ENCODE measurements at regions not wholly inside any gene's neighbourhood (a gene's known extent, or its start where the extent isn't known, plus 50 kb on each side); places are given as distances from the start of the nearest gene placed in this dataset.

DNA sequence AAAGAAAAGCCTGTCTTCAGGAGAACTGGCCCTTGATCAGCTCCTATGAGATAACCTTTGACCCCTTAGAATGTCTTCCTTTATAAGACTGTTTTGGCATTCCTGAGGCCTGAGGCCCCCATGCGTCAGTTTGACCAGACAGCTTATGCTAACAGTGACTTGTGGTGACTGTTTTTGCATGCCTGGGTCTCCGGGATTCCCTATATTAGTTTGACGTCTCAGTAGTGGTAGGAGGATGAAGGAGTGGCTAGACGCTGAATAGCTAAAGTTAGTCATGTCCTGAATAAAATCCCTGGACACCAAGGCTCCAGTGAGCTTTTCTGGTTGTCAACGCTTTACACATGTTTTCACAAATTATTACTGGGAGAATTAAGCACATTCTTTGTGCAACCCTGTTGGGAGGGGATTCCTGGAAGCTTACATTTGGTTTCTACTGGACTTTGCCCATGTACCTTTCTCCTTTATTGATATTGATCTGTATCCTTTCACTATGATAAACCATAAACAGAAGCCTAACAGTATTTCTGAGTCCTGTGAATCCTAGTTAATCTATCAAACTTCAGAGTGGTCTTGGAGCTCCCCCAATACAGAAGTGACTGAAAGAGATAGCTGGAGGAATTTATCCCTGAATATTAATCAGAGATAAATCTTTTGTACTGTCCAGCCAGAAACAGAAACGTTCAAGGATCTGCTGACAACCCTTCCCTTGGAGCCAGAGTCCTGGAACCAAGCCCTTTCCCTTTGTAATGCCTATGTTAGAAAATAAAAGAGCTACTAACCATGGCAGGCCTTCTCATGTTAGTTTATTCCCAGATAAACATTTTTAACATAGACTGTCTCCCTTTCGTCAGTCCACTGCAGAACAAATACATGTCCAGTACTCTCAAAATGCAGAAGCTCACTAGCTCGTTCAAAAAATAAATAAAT lies 479.2 kb downstream of the RPS29 start:
- no peaks in the 10 kb centered on the region for H3K9me2 ChIP-seq (replicated peaks; ENCODE audit: control insufficient read depth, low read length)
- no peaks in the 10 kb centered on the region for H3K4me1 ChIP-seq (ENCODE audit: control insufficient read depth, low read length)
- H3K9me3 ChIP-seq (ENCODE audit: control insufficient read depth, insufficient read depth, low read length), result no peaks in the 10 kb centered on the region
- no peaks in the 10 kb centered on the region for H3F3A ChIP-seq (ENCODE audit: control insufficient read depth, insufficient read depth)
- no peaks in the 10 kb centered on the region for H4K20me1 ChIP-seq (ENCODE audit: control insufficient read depth, insufficient read depth, low read depth, low read length)
- H3K36me3 ChIP-seq (ENCODE audit: control insufficient read depth, low read length), result no peaks in the 10 kb centered on the region
- H3K27ac ChIP-seq (ENCODE audit: low read depth, low read length), result no peak overlapping the region
- no peak overlapping the region for H3K4me2 ChIP-seq (ENCODE audit: low read length)
- no peak overlapping the region for H3K4me3 ChIP-seq (ENCODE audit: low read length)
- no peaks in the 10 kb centered on the region for H3K79me2 ChIP-seq (ENCODE audit: control insufficient read depth, low read length)
- no peak for TF ChIP-seq EZH2phosphoT487 (IDR thresholded peaks at IDR 0.05; ENCODE audit: borderline replicate concordance, low read length)
- TF ChIP-seq, protein P1, sequence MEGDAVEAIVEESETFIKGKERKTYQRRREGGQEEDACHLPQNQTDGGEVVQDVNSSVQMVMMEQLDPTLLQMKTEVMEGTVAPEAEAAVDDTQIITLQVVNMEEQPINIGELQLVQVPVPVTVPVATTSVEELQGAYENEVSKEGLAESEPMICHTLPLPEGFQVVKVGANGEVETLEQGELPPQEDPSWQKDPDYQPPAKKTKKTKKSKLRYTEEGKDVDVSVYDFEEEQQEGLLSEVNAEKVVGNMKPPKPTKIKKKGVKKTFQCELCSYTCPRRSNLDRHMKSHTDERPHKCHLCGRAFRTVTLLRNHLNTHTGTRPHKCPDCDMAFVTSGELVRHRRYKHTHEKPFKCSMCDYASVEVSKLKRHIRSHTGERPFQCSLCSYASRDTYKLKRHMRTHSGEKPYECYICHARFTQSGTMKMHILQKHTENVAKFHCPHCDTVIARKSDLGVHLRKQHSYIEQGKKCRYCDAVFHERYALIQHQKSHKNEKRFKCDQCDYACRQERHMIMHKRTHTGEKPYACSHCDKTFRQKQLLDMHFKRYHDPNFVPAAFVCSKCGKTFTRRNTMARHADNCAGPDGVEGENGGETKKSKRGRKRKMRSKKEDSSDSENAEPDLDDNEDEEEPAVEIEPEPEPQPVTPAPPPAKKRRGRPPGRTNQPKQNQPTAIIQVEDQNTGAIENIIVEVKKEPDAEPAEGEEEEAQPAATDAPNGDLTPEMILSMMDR (IDR thresholded peaks at IDR 0.05; ENCODE audit: low read depth, low read length, poor library complexity, severe bottlenecking), result no peak
- H3K27me3 ChIP-seq (ENCODE audit: control insufficient read depth, low read length), result no peaks in the 10 kb centered on the region

DNA sequence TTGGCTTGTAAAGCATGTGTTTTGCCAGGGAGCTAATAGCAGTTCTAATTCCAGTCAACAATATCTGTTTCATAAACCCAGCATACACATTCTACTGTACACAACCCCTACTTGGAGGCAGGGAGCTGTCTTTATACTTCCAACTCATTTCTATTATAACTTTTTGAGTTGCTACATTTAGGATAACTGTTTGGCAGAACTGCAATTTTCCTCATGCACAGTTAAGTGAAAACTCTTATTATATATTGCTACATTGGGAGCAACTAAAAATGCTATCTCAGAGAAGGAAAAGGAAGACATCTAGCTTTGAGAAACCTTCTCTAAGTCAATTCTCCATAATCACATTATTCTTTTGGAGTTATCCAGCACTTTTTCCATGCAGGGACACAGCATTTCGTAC lies 480.2 kb downstream of the RPS29 start:
- TF ChIP-seq, protein P1 (IDR thresholded peaks at IDR 0.05; ENCODE audit: low read depth, low read length, poor library complexity, severe bottlenecking), result no peak
- TF ChIP-seq EZH2phosphoT487 (IDR thresholded peaks at IDR 0.05; ENCODE audit: borderline replicate concordance, low read length), result no peak
- no peaks in the 10 kb centered on the region for H3K9me3 ChIP-seq (ENCODE audit: control insufficient read depth, insufficient read depth, low read length)
- no peaks in the 10 kb centered on the region for H3K9me2 ChIP-seq (replicated peaks; ENCODE audit: control insufficient read depth, low read length)
- no peaks in the 10 kb centered on the region for H4K20me1 ChIP-seq (ENCODE audit: control insufficient read depth, insufficient read depth, low read depth, low read length)
- no peaks in the 10 kb centered on the region for H3F3A ChIP-seq (ENCODE audit: control insufficient read depth, insufficient read depth)
- H3K4me3 ChIP-seq (ENCODE audit: low read length), result no peak overlapping the region
- no peaks in the 10 kb centered on the region for H3K4me1 ChIP-seq (ENCODE audit: control insufficient read depth, low read length)
- no peaks in the 10 kb centered on the region for H3K27me3 ChIP-seq (ENCODE audit: control insufficient read depth, low read length)
- no peaks in the 10 kb centered on the region for H3K36me3 ChIP-seq (ENCODE audit: control insufficient read depth, low read length)
- H3K79me2 ChIP-seq (ENCODE audit: control insufficient read depth, low read length), result no peaks in the 10 kb centered on the region
- H3K4me2 ChIP-seq (ENCODE audit: low read length), result no peak overlapping the region
- no peak overlapping the region for H3K27ac ChIP-seq (ENCODE audit: low read depth, low read length)

DNA sequence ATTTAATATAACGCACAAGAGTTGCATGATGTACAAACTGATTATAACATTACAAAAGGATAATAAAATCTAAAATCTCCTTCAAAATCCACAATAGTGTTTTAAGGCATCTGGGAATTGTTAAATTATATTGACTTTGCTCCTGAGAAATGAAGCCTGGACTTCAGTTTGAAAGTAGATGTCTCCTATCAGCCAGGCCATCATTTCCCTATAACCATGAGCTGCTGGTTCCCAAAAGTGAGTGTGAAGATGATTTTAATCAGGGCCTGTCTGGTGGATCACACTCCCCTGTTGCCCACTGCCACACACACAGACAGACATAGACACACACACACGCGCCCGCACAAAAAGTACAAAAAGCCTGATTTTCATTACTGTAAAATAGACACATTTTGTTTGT lies 480.7 kb downstream of the RPS29 start:
- H3K4me3 ChIP-seq (ENCODE audit: low read length), result no peak overlapping the region
- H3K9me2 ChIP-seq (replicated peaks; ENCODE audit: control insufficient read depth, low read length), result no peaks in the 10 kb centered on the region
- H3K27me3 ChIP-seq (ENCODE audit: control insufficient read depth, low read length), result no peaks in the 10 kb centered on the region
- H4K20me1 ChIP-seq (ENCODE audit: control insufficient read depth, insufficient read depth, low read depth, low read length), result no peaks in the 10 kb centered on the region
- H3K36me3 ChIP-seq (ENCODE audit: control insufficient read depth, low read length), result no peaks in the 10 kb centered on the region
- H3K4me1 ChIP-seq (ENCODE audit: control insufficient read depth, low read length), result no peaks in the 10 kb centered on the region
- TF ChIP-seq EZH2phosphoT487 (IDR thresholded peaks at IDR 0.05; ENCODE audit: borderline replicate concordance, low read length), result no peak
- TF ChIP-seq, protein P1 (IDR thresholded peaks at IDR 0.05; ENCODE audit: low read depth, low read length, poor library complexity, severe bottlenecking), result no peak
- H3F3A ChIP-seq (ENCODE audit: control insufficient read depth, insufficient read depth), result no peaks in the 10 kb centered on the region
- H3K4me2 ChIP-seq (ENCODE audit: low read length), result no peak overlapping the region
- H3K79me2 ChIP-seq (ENCODE audit: control insufficient read depth, low read length), result no peaks in the 10 kb centered on the region
- H3K27ac ChIP-seq (ENCODE audit: low read depth, low read length), result no peak overlapping the region
- H3K9me3 ChIP-seq (ENCODE audit: control insufficient read depth, insufficient read depth, low read length), result no peaks in the 10 kb centered on the region
